ENCODE measurements at regions not wholly inside any gene's neighbourhood (a gene's known extent, or its start where the extent isn't known, plus 50 kb on each side); places are given as distances from the start of the nearest gene placed in this dataset.
A peak's percentile ranks its signal among the peaks of the same experiment; 100 is the strongest.

GRCh38 chr5:9834871-9835770, 205.0 kb upstream of the TAS2R1 start:
- H3K36me3 ChIP-seq (ENCODE audit: control insufficient read depth, insufficient read depth, low read length), result no peaks in the 10 kb centered on the region
- no peak overlapping the region for H3K4me3 ChIP-seq (ENCODE audit: extremely low read depth, insufficient read depth, low read length, poor library complexity, severe bottlenecking)
- H3K9me3 ChIP-seq (ENCODE audit: control insufficient read depth, low read length), result no peaks in the 10 kb centered on the region
- H3K4me1 ChIP-seq (ENCODE audit: control insufficient read depth, insufficient read depth, low read length, poor library complexity, severe bottlenecking), result no peaks in the 10 kb centered on the region
- H3K27ac ChIP-seq (ENCODE audit: low read depth, low read length, severe bottlenecking), result no peak overlapping the region
- WGBS, 2 experiments (ENCODE audit: insufficient coverage in 2 of 2), result 39 to 53% methylated on average over 5 to 9 of the region's 9 CpGs

- 74% methylated on average over 4 to 6 of the region's 6 CpGs for WGBS, 2 experiments (ENCODE audit: insufficient coverage in 2 of 2)
- no peak overlapping the region for H3K27ac ChIP-seq (ENCODE audit: low read depth, low read length, severe bottlenecking)
- H3K36me3 ChIP-seq (ENCODE audit: control insufficient read depth, insufficient read depth, low read length), result no peaks in the 10 kb centered on the region
- peaks cover 7% of the 10 kb centered on the region for H3K4me1 ChIP-seq (ENCODE audit: control insufficient read depth, insufficient read depth, low read length, poor library complexity, severe bottlenecking)
- H3K4me3 ChIP-seq (ENCODE audit: extremely low read depth, insufficient read depth, low read length, poor library complexity, severe bottlenecking), result no peak overlapping the region
- H3K9me3 ChIP-seq (ENCODE audit: control insufficient read depth, low read length), result no peaks in the 10 kb centered on the region
These were observed 203.7 kb upstream of the TAS2R1 start for GRCh38 chr5:9833871-9834270.

DNA sequence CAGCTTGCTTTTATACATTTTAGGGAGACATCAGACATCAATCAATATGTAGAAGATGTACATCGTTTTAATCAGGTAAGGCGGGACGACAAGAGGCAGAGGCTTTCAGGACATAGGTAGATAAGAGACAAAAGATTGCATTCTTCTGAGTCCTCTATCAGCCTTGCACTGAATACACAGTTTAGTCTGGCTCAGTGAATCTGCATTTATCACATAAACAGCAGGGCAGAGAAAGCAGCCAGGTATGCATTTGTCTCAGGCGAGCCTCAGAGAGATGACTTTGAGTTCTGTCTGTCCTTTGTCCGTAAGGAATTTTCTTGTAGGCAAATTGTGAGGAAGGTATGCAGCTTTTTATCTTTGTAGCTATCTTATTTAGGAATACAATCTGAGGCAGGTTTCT, 202.8 kb upstream of the TAS2R1 start:
- H3K4me3 ChIP-seq (ENCODE audit: extremely low read depth, insufficient read depth, low read length, poor library complexity, severe bottlenecking), result no peak overlapping the region
- WGBS, 2 experiments (ENCODE audit: insufficient coverage in 2 of 2), result 43 to 44% methylated on average over 4 to 5 of the region's 5 CpGs
- H3K27ac ChIP-seq (ENCODE audit: low read depth, low read length, severe bottlenecking), result no peak overlapping the region
- no peaks in the 10 kb centered on the region for H3K9me3 ChIP-seq (ENCODE audit: control insufficient read depth, low read length)
- peaks cover 8% of the 10 kb centered on the region for H3K4me1 ChIP-seq (ENCODE audit: control insufficient read depth, insufficient read depth, low read length, poor library complexity, severe bottlenecking)
- no peaks in the 10 kb centered on the region for H3K36me3 ChIP-seq (ENCODE audit: control insufficient read depth, insufficient read depth, low read length)

DNA sequence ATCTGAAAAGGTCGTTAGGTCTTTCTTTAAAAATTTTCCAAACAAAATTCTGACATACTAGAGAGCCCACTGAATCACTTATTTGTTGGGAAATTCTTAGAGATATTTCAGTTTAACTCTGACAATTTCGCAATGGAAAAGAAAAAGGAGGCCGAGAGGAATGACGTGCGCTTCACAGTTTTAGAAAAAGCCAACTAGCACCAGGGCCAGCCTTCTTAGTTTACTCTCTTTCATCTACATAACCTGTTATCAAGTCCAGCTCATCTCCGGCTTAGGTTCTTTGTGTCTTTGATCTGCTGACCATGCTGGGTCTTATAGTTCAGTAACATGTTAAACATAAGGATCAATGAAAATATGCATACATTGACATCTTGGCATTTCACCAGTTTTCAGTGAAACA, 201.7 kb upstream of the TAS2R1 start:
- Histone ChIP-seq H3K27ac (ENCODE audit: low read depth, low read length, severe bottlenecking) (no peak overlapping the region), H3K9me3 (ENCODE audit: control insufficient read depth, low read length) (no peaks in the 10 kb centered on the region), H3K4me3 (ENCODE audit: extremely low read depth, insufficient read depth, low read length, poor library complexity, severe bottlenecking) (no peak overlapping the region), H3K4me1 (ENCODE audit: control insufficient read depth, insufficient read depth, low read length, poor library complexity, severe bottlenecking) (peaks cover 8% of the 10 kb centered on the region), H3K36me3 (ENCODE audit: control insufficient read depth, insufficient read depth, low read length) (no peaks in the 10 kb centered on the region)
- 93 to 94% methylated on average over 2 to 4 of the region's 6 CpGs for WGBS, 2 experiments (ENCODE audit: insufficient coverage in 2 of 2)

DNA sequence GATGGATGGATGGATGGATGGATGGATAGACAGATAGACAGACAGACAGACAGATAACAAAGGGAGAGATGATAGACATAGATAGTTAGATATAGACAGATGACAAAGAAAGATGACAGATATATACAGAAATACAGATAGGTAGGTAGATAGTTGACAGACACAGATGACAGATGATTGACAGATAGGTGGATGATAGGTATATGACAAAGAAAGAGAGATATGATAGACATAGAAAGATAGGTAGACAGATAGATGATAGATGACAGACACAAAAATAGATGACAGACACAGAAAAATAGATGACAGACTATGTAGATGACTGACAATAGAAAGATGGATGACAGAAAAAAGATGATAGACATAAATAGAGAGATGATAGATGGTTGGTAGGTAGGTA, 200.0 kb upstream of the TAS2R1 start:
- Histone ChIP-seq H3K27ac (ENCODE audit: low read depth, low read length, severe bottlenecking) (no peak overlapping the region), H3K9me3 (ENCODE audit: control insufficient read depth, low read length) (no peaks in the 10 kb centered on the region)

GRCh38 chr5:9829621-9830020, 199.5 kb upstream of the TAS2R1 start:
- WGBS, 2 experiments (ENCODE audit: insufficient coverage in 2 of 2), result 66 to 72% methylated on average over 2 of the region's 2 CpGs
- Histone ChIP-seq H3K27ac (ENCODE audit: low read depth, low read length, severe bottlenecking) (no peak overlapping the region), H3K9me3 (ENCODE audit: control insufficient read depth, low read length) (no peaks in the 10 kb centered on the region), H3K36me3 (ENCODE audit: control insufficient read depth, insufficient read depth, low read length) (no peaks in the 10 kb centered on the region), H3K4me3 (ENCODE audit: extremely low read depth, insufficient read depth, low read length, poor library complexity, severe bottlenecking) (no peak overlapping the region), H3K4me1 (ENCODE audit: control insufficient read depth, insufficient read depth, low read length, poor library complexity, severe bottlenecking) (peaks cover 8% of the 10 kb centered on the region)

More for the DNA sequence above, 200.0 kb upstream of the TAS2R1 start:
- Histone ChIP-seq H3K4me3 (ENCODE audit: extremely low read depth, insufficient read depth, low read length, poor library complexity, severe bottlenecking) (no peak overlapping the region), H3K4me1 (ENCODE audit: control insufficient read depth, insufficient read depth, low read length, poor library complexity, severe bottlenecking) (peaks cover 8% of the 10 kb centered on the region), H3K36me3 (ENCODE audit: control insufficient read depth, insufficient read depth, low read length) (no peaks in the 10 kb centered on the region)

DNA sequence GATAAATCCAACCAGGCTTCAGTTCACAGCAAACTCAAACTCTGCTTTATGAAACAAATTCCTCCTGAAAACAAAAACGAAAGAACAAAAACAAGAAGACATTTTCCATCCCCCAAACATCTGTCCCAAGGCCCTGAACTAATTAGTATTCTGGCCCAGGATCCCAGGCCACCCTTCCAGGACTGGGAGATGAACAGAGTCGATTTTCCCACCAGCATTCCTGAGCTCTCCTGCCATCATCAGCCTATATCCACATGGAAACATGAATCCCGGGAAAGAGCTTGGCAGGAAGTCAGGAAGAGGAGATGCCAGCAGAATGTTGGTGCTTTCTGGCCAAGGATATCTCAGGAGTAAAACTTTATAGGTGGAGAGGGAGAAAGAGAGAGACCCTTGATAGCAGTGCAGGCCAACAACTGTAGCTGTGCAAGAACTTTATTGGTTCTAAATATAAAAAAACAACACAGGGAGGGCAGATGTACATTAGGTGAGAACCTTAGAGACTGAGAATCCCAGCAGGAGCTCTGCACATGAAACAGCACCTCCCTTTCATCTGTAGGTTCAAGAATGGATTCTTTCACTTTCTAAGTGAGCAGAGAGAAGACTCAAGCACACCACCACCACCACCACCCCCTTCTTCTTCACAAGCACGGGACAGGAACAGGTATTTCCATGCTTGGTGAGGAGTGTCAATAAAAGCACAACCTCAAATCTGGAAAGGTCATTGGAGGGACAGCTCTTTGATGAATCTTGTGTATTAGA, 190.7 kb upstream of the TAS2R1 start:
- no peaks in the 10 kb centered on the region for H3K4me1 ChIP-seq (ENCODE audit: control insufficient read depth, insufficient read depth, low read length, poor library complexity, severe bottlenecking)
- no peaks in the 10 kb centered on the region for H3K36me3 ChIP-seq (ENCODE audit: control insufficient read depth, insufficient read depth, low read length)
- no peaks in the 10 kb centered on the region for H3K9me3 ChIP-seq (ENCODE audit: control insufficient read depth, low read length)
- peak overlapping the region; percentile 36 for H3K27ac ChIP-seq (ENCODE audit: low read depth, low read length, severe bottlenecking)
- no peak overlapping the region for H3K4me3 ChIP-seq (ENCODE audit: extremely low read depth, insufficient read depth, low read length, poor library complexity, severe bottlenecking)
- WGBS, 2 experiments (ENCODE audit: insufficient coverage in 2 of 2), result 60 to 80% methylated on average over 2 of the region's 4 CpGs

DNA sequence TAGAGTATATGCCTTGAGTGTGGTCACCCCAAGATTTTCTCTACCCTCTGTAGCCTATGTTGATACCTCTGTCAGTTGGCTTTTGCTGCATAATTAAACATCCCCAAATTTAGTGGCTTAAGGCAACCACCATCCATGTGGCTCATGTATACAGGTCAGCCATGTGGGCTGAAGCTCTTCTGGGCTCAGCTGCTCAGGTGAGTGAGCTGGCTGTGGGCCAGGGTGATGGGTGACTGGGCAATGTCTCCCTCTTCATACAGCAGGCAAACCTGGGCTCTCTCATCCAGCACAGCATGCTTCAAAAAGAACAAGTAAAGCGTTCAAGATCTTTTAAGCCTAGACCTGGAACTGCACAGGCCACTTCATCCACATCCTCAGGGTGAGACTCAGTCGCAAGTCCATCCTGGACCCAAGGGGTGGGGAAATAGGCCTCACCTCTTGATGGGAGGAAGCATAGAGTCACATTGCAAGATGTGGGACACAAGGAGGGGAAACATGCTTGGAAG, 188.2 kb upstream of the TAS2R1 start:
- Histone ChIP-seq H3K36me3 (ENCODE audit: control insufficient read depth, insufficient read depth, low read length) (no peaks in the 10 kb centered on the region), H3K4me3 (ENCODE audit: extremely low read depth, insufficient read depth, low read length, poor library complexity, severe bottlenecking) (no peak overlapping the region), H3K27ac (ENCODE audit: low read depth, low read length, severe bottlenecking) (no peak overlapping the region), H3K4me1 (ENCODE audit: control insufficient read depth, insufficient read depth, low read length, poor library complexity, severe bottlenecking) (no peaks in the 10 kb centered on the region), H3K9me3 (ENCODE audit: control insufficient read depth, low read length) (no peaks in the 10 kb centered on the region)
- WGBS, 2 experiments (ENCODE audit: insufficient coverage in 2 of 2), result no CpG with 5 or more reads among the region's 2 CpGs

GRCh38 chr5:9817819-9818218, 187.7 kb upstream of the TAS2R1 start:
- Histone ChIP-seq H3K27ac (ENCODE audit: low read depth, low read length, severe bottlenecking) (no peak overlapping the region), H3K4me1 (ENCODE audit: control insufficient read depth, insufficient read depth, low read length, poor library complexity, severe bottlenecking) (no peaks in the 10 kb centered on the region), H3K4me3 (ENCODE audit: extremely low read depth, insufficient read depth, low read length, poor library complexity, severe bottlenecking) (no peak overlapping the region), H3K36me3 (ENCODE audit: control insufficient read depth, insufficient read depth, low read length) (no peaks in the 10 kb centered on the region), H3K9me3 (ENCODE audit: control insufficient read depth, low read length) (no peaks in the 10 kb centered on the region)
- no CpG with 5 or more reads among the region's 4 CpGs for WGBS, 2 experiments (ENCODE audit: insufficient coverage in 2 of 2)

- no peak overlapping the region for H3K27ac ChIP-seq (ENCODE audit: low read depth, low read length, severe bottlenecking)
- H3K4me3 ChIP-seq (ENCODE audit: extremely low read depth, insufficient read depth, low read length, poor library complexity, severe bottlenecking), result no peak overlapping the region
- no peaks in the 10 kb centered on the region for H3K4me1 ChIP-seq (ENCODE audit: control insufficient read depth, insufficient read depth, low read length, poor library complexity, severe bottlenecking)
- no peaks in the 10 kb centered on the region for H3K36me3 ChIP-seq (ENCODE audit: control insufficient read depth, insufficient read depth, low read length)
- no peaks in the 10 kb centered on the region for H3K9me3 ChIP-seq (ENCODE audit: control insufficient read depth, low read length)
- WGBS, 2 experiments (ENCODE audit: insufficient coverage in 2 of 2), result 86% methylated on average over 1 of the region's 1 CpG; no CpG with 5 or more reads in 1 of the 2 experiments
These were observed 184.9 kb upstream of the TAS2R1 start for GRCh38 chr5:9815051-9815450.

DNA sequence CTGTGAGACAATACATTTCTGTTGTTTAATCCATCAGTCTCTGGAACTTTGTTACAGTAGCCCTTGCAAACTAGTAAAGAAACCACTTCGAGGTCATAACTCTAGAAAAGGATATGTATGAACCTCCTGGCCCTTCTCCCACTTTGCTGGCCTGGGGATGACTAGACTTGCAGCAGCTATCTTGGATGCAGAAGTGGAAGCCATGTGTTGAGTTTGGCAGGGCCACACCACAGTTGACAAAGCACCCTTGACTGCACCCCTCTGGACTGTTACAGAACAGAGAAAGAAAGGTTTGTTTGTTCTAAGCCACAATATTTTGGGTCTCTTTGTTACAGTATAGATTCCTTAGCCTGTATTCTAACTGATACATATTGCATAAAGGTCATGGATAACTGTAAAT, 183.2 kb upstream of the TAS2R1 start:
- no peaks in the 10 kb centered on the region for H3K9me3 ChIP-seq (ENCODE audit: control insufficient read depth, low read length)
- no peak overlapping the region for H3K27ac ChIP-seq (ENCODE audit: low read depth, low read length, severe bottlenecking)
- H3K4me3 ChIP-seq (ENCODE audit: extremely low read depth, insufficient read depth, low read length, poor library complexity, severe bottlenecking), result no peak overlapping the region
- H3K4me1 ChIP-seq (ENCODE audit: control insufficient read depth, insufficient read depth, low read length, poor library complexity, severe bottlenecking), result no peaks in the 10 kb centered on the region
- WGBS, 2 experiments (ENCODE audit: insufficient coverage in 2 of 2), result 80 to 83% methylated on average over 1 of the region's 1 CpG
- H3K36me3 ChIP-seq (ENCODE audit: control insufficient read depth, insufficient read depth, low read length), result no peaks in the 10 kb centered on the region

All from mesodermal cell (in vitro differentiated cells).